SJCRH30 (cell line): ENCODE measurements at regions not wholly inside any gene's neighbourhood (a gene's known extent, or its start where the extent isn't known, plus 50 kb on each side); places are given as distances from the start of the nearest gene placed in this dataset.

Source experiments
- DNase-seq, 2 experiments: peaks; one replicate each; pipeline ENCODE4 v3.0.0-alpha.2; 2015 to 2020
- H3K27ac ChIP-seq: fragments of 250-450 bp; sonication (Bioruptor Pico); 2 replicates; pipeline ENCODE4 v1.5.1; 2020; ENCODE audit warnings: mild to moderate bottlenecking, moderate library complexity
- H3K27me3 ChIP-seq: fragments of 250-450 bp; sonication (Bioruptor Pico); 2 replicates; pipeline ENCODE4 v1.5.1; 2020; ENCODE audit warnings: mild to moderate bottlenecking, moderate library complexity
- H3K36me3 ChIP-seq: fragments of 250-450 bp; sonication (Bioruptor Pico); 2 replicates; pipeline ENCODE4 v1.5.1; 2020; ENCODE audit warnings: mild to moderate bottlenecking, moderate library complexity
- H3K4me1 ChIP-seq: fragments of 250-450 bp; sonication (Bioruptor Pico); 2 replicates; pipeline ENCODE4 v1.5.1; 2020; ENCODE audit warnings: mild to moderate bottlenecking, moderate library complexity
- H3K4me3 ChIP-seq: fragments of 250-450 bp; sonication (Bioruptor Pico); 2 replicates; pipeline ENCODE4 v1.5.1; 2020; ENCODE audit warnings: mild to moderate bottlenecking, moderate library complexity
- H3K9me3 ChIP-seq: fragments of 250-450 bp; sonication (Bioruptor Pico); replicated peaks from 2 replicates; pipeline ENCODE4 v1.5.1; 2020; ENCODE audit warnings: mild to moderate bottlenecking, moderate library complexity

DNA sequence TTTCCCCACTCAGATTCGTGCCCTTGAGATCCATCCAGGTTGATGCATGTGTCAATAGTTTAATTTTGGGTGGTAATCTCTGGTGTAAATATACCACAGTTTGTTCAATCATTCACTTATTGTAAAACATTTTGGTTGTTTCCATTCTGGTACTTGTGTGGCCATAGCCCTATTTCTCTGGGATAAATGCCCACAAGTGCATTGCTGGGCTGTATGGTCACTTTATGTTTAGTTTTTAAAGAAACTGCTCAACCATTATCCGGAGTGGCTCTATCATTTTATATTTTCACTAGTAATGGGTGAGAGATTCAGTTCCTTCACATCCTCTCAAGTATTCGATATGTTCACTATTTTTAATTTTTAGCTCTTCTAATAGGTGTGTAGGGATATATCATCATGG, 60.7 kb upstream of the RNF24 start:
- no peaks in the 10 kb centered on the region for H3K36me3 ChIP-seq
- H3K27ac ChIP-seq, result no peak overlapping the region
- H3K27me3 ChIP-seq, result no peaks in the 10 kb centered on the region
- H3K9me3 ChIP-seq, result no peaks in the 10 kb centered on the region
- no peak overlapping the region for H3K4me3 ChIP-seq
- no peak for DNase-seq
- H3K4me1 ChIP-seq, result peaks cover 4% of the 10 kb centered on the region; the same call in 1 of the 2 replicates

DNA sequence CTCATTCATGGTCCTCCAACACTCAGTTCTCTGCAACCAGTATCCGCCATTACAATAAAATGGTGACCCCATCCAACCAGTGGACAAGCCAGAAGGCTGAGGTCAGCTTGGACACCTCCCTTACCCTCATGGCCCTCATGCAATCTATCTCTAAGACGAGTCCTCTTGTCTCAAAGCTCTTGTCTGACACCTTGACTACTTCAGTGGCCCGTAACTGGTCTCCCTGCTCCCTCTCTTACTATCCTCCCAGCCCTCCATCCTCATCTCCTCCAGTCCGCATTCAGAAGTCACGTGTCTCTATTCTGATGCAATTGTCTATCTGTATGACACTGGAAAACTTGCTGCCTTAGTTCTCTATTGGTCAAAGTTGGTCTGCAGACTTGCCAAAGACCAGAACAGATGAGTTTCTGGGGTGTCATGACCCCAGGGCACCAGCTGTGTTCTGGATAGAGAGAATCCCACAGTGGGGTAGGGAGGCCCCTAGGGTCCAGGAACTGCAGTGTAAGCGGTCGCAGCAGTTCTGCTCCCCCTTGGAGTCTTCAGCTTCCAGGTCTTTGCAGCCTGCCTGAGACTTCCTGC, 59.6 kb upstream of the RNF24 start:
- DNase-seq, result no peak
- H3K4me1 ChIP-seq, result peaks cover 4% of the 10 kb centered on the region; the same call in 1 of the 2 replicates
- H3K27ac ChIP-seq, result no peak overlapping the region
- H3K36me3 ChIP-seq, result no peaks in the 10 kb centered on the region
- no peaks in the 10 kb centered on the region for H3K27me3 ChIP-seq
- H3K4me3 ChIP-seq, result no peak overlapping the region
- H3K9me3 ChIP-seq, result no peaks in the 10 kb centered on the region

DNA sequence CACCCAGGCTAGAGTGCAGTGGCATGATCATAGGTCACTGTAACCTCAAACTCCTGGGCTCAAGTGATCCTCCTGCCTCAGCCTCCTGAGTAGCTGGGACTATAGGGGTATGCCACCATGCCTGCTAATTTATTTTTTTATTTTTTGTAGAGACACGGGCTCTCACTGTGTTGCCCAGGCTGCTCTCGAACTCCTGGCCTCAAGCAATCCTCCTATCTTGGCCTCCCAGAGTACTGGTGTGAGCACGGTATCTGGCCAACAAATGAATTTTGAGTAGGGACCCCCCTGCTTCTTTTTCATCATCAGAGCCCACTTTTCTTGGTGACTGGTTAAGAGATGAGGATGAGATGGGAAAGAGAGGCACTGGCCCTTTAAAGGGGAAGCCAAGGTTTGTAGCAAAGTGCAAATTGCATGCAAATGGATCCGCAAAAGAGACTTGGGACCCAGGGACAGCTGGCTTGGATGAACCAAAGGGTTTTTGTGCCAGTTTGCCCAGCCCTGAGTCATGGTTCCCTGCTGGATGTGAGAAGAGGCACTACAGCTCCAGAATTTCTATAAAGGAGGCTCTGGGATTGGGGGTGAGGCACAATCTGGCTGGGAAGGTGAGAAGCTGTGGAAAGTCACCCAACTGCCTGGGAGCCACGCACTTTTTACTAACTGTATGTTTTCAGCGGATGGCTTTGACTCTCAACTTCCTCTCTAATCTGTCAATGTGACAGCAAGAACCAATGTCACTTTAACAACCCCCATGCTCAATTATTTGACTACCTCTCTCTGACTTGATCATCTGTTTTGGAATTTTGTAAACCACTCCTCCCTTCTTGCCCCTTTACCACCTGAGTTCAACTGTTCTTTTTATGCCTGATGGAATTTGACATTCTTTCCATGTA, 58.7 kb upstream of the RNF24 start:
- no peaks in the 10 kb centered on the region for H3K27me3 ChIP-seq
- DNase-seq, result no peak
- peaks cover 4% of the 10 kb centered on the region; the same call in 1 of the 2 replicates for H3K4me1 ChIP-seq
- no peaks in the 10 kb centered on the region for H3K9me3 ChIP-seq
- no peak overlapping the region for H3K4me3 ChIP-seq
- no peak overlapping the region for H3K27ac ChIP-seq
- no peaks in the 10 kb centered on the region for H3K36me3 ChIP-seq

DNA sequence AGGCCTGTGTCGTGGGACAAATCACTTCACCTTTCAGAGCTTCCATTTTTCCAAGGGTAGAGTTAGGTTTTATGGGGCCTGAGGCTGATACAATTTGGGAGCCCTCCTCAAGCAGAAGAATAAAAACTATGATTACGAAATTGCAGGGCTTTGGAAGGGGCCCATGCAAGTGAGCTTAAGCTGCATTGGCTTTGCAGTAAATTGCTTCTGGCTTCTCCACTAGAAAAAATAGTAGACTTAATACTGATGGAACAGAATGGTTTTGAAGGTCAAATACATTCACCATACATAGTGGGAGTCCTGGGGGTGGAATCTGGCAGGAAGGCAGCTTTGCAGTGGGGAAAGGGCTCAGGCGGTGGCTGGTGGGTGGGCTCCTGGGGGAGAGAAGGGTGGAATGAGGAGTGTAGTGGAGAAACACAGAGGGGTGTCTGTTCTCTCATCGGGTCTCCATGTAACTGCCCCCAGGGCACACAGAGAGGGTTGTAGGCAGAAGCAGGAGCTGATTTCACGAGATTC, 55.9 kb upstream of the RNF24 start:
- Histone ChIP-seq H3K4me1 (no peaks in the 10 kb centered on the region), H3K4me3 (no peak overlapping the region), H3K9me3 (no peaks in the 10 kb centered on the region), H3K27me3 (no peaks in the 10 kb centered on the region), H3K27ac (no peak overlapping the region), H3K36me3 (no peaks in the 10 kb centered on the region)
- no peak for DNase-seq

DNA sequence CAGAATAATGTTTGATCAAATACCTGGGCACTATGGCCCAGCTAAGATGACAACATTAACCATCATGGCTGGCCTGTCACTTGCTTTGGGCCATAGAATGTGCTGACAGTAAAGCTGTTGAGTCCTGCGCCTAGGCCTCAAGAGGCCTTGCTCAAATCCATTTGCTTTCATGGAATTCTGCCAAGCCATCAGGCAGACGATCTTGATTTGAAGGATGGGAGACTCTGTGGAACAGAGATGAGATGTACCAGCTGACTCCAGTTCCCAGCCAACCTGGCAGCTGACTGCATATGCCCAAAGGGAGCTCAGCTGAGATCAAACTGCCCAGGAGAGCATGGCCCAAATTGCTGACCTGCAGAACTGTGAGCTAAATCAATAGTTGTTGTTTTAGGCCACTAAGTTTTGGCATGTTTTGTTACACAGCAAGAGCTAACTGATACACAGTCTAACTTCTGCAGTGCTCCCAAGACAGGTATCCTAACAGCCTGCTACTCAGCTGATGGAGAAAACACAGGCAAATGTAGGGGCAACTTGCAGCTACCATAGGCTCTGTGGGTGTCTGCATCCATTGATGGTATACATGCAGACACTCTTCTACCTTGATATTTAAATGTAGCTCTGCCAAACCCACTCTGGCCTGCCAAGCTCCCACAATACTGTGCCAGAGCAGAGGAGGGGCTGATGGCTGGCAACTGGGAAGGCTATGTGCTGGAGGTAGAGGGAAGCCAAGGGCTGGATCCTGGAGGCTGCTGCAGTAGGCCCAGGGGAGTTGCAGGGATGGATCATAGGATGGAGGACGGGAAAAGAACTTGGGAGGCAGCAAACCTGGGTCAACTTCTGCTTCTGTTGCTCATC, 55.2 kb upstream of the RNF24 start:
- DNase-seq, result no peak
- peaks cover 2% of the 10 kb centered on the region; the same call in 1 of the 2 replicates for H3K4me1 ChIP-seq
- H3K27ac ChIP-seq, result no peak overlapping the region
- no peaks in the 10 kb centered on the region for H3K36me3 ChIP-seq
- H3K9me3 ChIP-seq, result no peaks in the 10 kb centered on the region
- H3K27me3 ChIP-seq, result no peaks in the 10 kb centered on the region
- no peak overlapping the region for H3K4me3 ChIP-seq

DNA sequence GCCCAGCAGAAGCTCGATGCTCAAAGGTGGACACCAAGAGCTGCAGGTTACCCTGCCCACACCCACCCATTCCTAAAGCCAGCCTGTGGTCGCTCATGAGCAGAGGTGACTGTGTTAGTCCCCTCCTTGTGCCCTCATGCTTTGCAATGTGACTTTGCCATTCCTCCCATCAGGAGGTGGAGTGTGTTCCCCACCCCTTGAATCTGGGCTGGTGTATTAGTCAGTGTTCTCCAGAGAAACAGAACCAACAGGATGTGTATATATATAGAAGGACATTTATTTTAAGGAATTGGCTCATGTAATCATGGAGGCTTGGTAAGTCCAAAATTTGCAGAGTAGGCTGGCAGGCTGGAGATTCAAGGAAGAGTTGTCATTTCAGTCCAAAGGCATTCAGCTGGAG, 54.4 kb upstream of the RNF24 start:
- no peak overlapping the region for H3K4me3 ChIP-seq
- H3K36me3 ChIP-seq, result no peaks in the 10 kb centered on the region
- peaks cover 8% of the 10 kb centered on the region for H3K4me1 ChIP-seq
- no peak overlapping the region for H3K27ac ChIP-seq
- no peaks in the 10 kb centered on the region for H3K27me3 ChIP-seq
- DNase-seq, result no peak
- no peaks in the 10 kb centered on the region for H3K9me3 ChIP-seq

DNA sequence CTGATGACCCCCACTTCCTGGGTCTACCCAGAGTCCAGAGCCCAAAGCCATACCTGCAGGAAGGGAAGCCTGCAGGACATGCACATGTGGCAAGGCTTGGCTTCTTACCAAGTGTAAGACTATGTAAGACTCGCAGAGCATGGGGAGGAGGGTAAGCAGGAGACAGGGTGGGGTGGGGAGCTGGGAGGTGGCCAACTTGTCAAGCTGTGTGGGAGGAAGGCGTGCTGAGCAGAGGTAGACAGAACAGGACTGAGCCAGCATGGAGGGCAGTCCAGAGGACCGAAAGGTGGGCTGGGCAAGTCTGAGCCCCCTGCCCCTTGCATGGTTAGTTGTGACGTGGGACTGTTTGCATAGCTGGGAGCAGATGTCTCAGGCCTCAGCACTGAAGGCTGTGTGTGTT, 53.4 kb upstream of the RNF24 start:
- no peaks in the 10 kb centered on the region for H3K27me3 ChIP-seq
- no peak for DNase-seq
- H3K4me1 ChIP-seq, result peaks cover 19% of the 10 kb centered on the region
- H3K4me3 ChIP-seq, result no peak overlapping the region
- no peaks in the 10 kb centered on the region for H3K9me3 ChIP-seq
- no peaks in the 10 kb centered on the region for H3K36me3 ChIP-seq
- H3K27ac ChIP-seq, result no peak overlapping the region

DNA sequence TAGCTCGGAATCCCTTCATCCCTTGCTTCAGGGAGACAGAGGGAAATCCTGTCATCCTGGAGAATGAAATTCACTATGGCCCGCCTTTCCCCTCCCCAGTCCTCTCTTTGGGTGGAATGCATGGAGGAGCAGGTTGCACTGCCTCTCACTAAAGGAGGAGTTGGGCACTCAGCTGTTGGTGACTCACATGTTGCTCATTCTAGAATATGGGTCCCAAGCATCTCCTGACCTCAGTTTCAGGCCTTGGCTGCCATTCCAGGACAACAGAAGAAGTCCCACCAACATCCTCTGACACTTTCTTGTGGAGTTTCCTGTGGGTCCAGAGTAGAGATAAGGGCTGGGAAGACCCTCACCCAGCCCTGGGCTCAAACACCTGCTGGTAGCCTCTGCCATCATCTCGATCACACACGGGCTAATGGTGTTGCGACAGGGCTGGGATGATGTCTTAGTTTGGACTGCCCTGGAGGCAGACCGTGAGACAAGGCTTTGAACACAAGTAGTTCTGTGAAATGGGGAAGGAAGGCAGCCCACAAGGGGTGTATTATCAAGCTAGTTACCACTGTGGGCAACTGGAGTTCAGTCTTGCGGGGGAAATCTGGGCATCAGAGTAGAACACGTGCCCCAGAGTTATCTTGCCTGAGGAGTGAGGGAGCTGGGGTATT, 52.4 kb upstream of the RNF24 start:
- H3K36me3 ChIP-seq, result no peaks in the 10 kb centered on the region
- no peaks in the 10 kb centered on the region for H3K27me3 ChIP-seq
- DNase-seq, result no peak
- H3K9me3 ChIP-seq, result no peaks in the 10 kb centered on the region
- no peak overlapping the region for H3K4me3 ChIP-seq
- peaks cover 24% of the 10 kb centered on the region for H3K4me1 ChIP-seq
- H3K27ac ChIP-seq, result no peak overlapping the region

DNA sequence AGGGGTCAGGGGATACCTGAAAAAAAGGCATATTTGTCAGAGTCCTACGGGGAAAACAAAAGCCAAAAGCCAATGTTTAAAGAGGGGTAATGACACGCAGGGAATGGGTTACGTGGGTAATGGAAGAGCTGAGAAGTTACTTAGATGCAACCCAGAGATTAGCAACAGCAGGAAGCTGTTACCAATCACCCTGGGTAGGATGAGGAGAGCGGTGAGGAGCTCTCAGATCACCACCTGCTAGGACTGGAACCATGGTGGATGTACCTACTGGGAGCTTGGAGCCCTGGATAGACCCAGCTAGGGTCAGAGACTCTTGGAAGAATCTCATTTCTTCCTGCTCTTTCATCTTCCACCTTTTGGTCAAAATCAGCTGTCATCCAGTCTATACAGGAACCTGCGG, 51.2 kb upstream of the RNF24 start:
- DNase-seq, result no peak
- no peaks in the 10 kb centered on the region for H3K9me3 ChIP-seq
- H3K4me3 ChIP-seq, result no peak overlapping the region
- H3K36me3 ChIP-seq, result no peaks in the 10 kb centered on the region
- H3K4me1 ChIP-seq, result peaks cover 30% of the 10 kb centered on the region
- H3K27me3 ChIP-seq, result no peaks in the 10 kb centered on the region
- no peak overlapping the region for H3K27ac ChIP-seq

DNA sequence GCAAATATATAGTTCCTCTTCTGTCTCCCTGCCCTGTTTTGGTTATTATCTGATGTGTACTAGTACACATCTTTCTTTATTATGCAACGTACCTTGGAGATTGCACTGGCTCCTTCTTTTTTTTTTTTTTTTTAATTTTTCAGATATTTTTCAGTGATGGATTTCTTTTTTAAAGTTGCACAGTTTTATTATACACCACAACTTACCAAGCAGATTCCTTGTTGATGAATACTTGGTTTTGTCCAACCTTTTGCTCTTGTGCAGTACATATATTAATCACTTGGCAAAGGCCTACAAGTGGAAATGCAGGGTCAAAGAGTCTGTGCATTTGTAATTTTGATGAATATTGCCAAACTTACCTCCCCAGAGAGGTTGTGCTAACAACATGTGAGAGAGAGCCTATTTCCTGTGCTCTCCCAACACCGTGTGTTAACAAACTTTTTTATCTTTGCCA, 50.1 kb upstream of the RNF24 start:
- no peaks in the 10 kb centered on the region for H3K36me3 ChIP-seq
- H3K4me1 ChIP-seq, result peaks cover 30% of the 10 kb centered on the region
- no peaks in the 10 kb centered on the region for H3K9me3 ChIP-seq
- no peak for DNase-seq
- H3K27me3 ChIP-seq, result no peaks in the 10 kb centered on the region
- H3K27ac ChIP-seq, result no peak overlapping the region
- H3K4me3 ChIP-seq, result no peak overlapping the region
